HG02840 (cell line): ENCODE measurements at regions not wholly inside any gene's neighbourhood (a gene's known extent, or its start where the extent isn't known, plus 50 kb on each side); places are given as distances from the start of the nearest gene placed in this dataset.

Source experiments
- ATAC-seq: cut with Tn5 transposase; IDR thresholded peaks from one replicate; pipeline ENCODE4 v1.9.1; 2021; ENCODE audit warnings: mild to moderate bottlenecking, moderate library complexity, moderate number of reproducible peaks; ENCODE audit not compliant: unreplicated experiment, low FRiP score

GRCh38 chr4:181711387-181711786 lies 531.8 kb upstream of the TENM3 start:
- no peak for ATAC-seq

DNA sequence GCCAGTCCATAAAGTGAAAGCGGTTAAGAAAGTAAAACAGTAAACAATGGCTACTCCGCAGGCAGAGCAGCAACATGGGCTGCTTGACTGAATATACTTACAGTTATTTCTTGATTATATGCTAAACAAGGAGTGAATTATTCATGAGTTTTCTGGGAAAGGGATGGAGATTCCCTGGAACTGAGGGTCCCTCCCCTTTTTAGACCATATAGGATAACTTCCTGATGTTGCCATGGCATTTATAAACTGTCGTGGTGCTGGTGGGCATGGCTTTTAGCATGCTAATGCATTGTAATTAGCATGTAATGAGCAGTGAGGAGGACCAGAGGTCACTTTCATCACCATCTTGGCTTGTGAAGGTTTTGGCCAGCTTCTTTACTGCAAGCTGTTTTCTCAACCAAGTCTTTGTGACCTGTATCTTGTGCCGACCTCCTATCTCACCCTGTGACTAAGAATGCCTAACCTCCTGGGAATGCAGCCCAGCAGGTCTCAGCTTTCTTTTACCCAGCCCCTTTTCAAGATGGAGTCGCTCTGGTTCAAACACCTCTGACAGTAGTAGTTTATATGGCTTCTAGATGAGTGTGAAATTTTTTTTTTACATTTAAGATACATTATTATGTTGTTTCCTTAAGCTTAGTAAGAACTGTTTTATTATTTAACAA lies 514.8 kb upstream of the TENM3 start:
- ATAC-seq = no peak

GRCh38 chr4:181731900-181732299 lies 511.3 kb upstream of the TENM3 start:
- ATAC-seq = no peak

- no peak for ATAC-seq
These were observed 505.5 kb upstream of the TENM3 start for GRCh38 chr4:181737744-181738143.

DNA sequence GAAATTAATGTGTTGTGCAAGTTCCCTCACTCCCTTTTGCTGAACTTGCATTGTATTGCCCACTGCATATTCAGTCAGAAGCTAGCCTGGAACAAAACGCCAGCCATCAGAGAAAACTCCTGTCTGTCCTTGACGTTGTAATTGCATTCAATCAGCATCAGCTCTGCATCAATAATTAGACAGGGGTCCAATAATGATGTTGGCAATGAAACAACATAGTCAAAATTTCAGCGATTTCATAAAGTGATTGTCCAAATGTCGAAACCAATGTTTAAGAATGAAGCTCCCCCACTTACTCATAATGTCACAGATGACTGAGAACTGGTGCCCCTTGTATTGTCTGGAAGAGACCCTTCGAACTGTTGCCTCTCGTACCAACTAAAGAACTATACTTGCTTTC lies 504.2 kb upstream of the TENM3 start:
- ATAC-seq = no peak

- ATAC-seq = no peak
These were observed 501.7 kb upstream of the TENM3 start for GRCh38 chr4:181741513-181741912.

DNA sequence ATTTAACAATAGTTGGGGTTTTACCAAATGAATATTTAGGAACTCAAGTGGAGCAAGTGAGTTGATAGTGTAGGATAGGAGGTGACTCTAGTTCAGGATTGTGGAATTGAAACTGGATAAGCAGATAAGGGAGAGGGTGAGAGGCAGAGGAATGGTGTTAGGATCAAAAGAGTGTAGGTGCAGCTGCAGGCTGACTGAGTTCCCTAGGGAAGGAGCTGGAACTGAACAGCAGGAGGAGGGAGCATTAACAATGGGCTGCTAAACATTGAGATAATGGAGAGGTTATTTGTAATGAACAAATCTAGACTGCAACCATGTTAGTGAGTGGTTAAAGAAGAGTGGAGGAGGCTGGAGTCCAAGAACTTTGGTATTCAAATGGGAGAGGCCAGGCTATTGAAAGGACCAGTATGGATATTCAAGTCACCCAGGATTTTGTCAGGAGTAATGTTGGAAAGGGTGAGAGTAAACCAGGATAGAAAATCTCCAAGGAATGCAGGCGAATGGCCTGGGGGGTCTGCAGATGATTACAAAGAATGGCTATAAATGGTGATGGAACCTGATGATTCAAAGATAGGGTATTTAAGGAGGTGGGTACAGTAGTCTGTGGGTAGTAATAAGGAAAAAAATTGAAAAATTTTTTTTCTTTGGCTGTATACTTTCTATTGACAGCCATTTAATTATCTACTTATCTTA lies 497.1 kb upstream of the TENM3 start:
- ATAC-seq = no peak

GRCh38 chr4:181748581-181748980 lies 494.6 kb upstream of the TENM3 start:
- ATAC-seq = no peak

DNA sequence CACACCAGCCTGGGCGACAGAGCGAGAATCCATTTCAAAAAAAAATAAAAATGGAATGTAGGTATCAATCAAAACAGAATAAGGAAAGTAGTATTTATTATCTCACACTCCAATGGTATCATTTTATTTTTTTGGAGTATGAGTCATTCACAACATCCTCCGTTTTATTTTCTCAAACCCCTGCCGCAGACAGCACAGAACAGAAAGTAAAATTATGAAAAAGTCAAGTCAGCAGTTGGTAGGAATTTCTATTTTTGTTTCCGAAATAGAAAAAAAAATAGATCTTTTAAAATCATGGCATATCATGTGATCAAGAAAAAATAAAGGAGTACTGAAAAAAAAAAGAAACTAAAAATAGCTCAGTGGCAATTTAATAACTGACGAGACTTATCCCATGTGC lies 490.7 kb upstream of the TENM3 start:
- ATAC-seq = no peak

GRCh38 chr4:181753207-181753606 lies 490.0 kb upstream of the TENM3 start:
- no peak for ATAC-seq

GRCh38 chr4:181755846-181756245 lies 487.4 kb upstream of the TENM3 start:
- no peak for ATAC-seq

GRCh38 chr4:181756451-181757095 lies 486.6 kb upstream of the TENM3 start:
- ATAC-seq = no peak

- ATAC-seq = no peak
These were observed 486.1 kb upstream of the TENM3 start for GRCh38 chr4:181757098-181757497.

DNA sequence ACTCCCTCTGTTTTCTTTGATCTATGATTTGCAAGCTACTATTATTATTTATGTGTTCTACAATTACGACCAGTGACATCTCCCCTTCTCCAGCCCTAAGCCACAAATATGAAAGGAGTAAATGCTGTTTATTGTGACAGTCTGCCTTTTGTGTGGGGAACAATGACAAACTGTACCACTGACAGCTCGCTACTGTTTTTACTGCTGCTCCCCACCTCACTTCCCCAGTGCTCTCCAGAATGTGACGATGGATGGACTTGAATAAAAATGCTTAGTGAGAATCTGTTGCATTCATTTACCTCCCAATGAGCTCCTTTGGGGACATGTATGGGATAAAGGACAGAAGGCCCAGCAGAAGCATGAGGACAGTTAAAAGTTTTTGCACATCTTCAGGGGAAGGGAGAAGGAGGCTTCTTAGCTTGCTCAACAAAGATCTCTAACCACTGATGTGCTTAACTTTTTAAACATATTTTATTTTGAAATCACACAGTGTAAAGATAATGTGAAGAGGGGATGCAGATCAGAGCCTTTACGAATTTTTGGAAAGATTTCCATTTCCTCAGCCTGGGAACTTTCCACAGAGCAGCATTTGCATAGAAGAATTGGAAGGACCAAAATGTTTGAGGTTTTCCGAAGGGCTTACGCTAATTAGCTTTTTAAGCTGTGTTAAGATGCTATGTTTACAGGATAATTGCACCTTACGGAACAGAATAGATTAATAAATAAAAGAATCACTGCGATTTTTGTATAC lies 485.1 kb upstream of the TENM3 start:
- no peak for ATAC-seq

DNA sequence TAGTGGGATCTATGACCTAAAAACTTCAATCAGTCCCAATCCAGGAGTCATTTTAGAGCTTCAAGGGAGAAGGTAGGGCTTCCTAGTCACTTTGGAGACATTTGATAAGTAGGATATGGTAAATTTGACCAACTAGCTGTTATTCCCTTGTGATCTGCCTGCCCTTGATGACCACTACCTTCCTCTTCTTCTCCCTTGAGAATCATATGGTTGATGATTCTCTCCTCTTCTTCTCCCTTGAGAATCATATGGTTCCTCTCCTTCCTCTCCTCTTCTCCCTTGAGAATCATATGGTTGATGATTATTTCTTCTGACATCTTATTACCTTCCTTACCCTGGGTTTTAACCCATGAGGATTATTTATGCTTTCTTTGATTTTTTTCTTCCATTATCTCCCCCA lies 482.6 kb upstream of the TENM3 start:
- ATAC-seq = no peak

- ATAC-seq = no peak
These were observed 482.0 kb upstream of the TENM3 start for GRCh38 chr4:181761156-181761555.

DNA sequence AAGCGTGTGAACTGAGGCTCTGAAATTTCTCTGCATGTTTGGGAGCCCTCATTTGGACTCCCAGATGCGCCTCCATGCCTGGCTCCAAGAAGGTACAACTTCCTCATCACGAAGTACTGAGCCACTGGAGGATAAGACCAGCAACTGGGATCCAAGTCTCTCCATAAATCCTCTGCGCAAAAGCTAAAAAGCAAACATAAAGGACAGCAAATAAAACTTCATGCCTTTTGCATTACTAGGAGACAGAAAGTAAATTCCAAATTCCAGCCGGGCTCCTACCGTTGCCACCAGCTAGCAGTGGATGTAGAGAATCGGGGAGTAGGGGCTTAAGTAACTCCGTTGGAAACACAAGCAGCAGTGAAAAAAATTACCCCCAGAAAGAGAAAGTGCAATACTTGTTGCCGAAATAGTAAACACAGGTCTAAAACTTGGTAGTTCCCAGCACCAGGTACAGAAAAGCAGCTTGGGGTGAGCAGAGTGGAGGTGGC lies 477.1 kb upstream of the TENM3 start:
- no peak for ATAC-seq

GRCh38 chr4:181770971-181771370 lies 472.2 kb upstream of the TENM3 start:
- ATAC-seq = no peak

GRCh38 chr4:181775298-181775697 lies 467.9 kb upstream of the TENM3 start:
- no peak for ATAC-seq

DNA sequence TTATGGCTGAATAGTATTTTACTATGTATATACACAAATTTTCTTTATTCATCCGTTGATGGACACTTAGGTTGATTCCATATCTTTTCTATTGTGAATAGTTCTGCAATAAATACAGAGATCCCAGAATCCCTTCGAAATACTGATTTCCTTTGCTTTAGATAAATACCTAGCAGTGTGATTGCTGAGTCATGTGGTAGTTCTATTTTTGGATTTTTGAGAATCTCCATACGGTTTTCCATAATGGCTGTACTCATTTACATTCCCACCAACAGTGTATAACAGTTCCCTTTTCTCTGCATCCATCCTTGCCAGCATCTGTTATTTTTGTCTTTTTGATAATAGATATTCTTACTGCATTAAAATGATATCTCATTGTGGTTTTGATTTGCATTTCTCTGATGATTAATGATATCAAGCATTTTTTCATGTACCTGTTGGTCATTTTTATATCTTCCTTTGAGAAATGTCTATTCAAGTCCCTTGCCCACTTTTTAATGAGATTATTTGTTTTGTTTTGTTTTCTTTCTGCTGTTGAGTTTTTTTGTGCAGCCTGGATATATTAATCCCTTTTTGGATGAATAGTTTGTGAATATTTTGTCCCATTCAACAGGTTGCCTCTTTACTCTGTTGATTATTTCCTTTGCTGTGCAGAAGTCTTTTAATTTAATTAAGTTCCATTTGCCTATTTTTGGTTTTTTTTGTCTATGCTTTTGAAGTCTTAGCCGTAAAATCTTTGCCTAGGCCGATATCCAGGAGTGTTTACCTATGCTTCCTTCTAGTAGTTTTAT lies 466.7 kb upstream of the TENM3 start:
- no peak for ATAC-seq
